IMR-90 (cell line): ENCODE measurements at regions not wholly inside any gene's neighbourhood (a gene's known extent, or its start where the extent isn't known, plus 50 kb on each side); places are given as distances from the start of the nearest gene placed in this dataset.

Source experiments
- ATAC-seq: fragments of 200-7000 bp; cut with Tn5 transposase; 2 replicates; pipeline ENCODE4 v1.9.1; 2020; ENCODE audit warnings: low read depth, mild to moderate bottlenecking, moderate library complexity
- BruUV-seq: library from RNA; stranded (reverse); fragments of 400-500 nt; replicated peaks from 2 replicates; lab custom pipeline; 2021; lab: Mats Ljungman, UMichigan
- CTCF ChIA-PET: fragments of 300-600 bp; formaldehyde crosslinking; extraction: SDS; loops from one replicate; lab custom pipeline; 2021; ENCODE audit warnings: antibody characterized with exemption; lab: Yijun Ruan, JAX
- POLR2A ChIA-PET: fragments of 300-600 bp; sonication (Branson Sonifier 250); formaldehyde crosslinking; loops from one replicate; lab custom pipeline; 2022; ENCODE audit warnings: antibody characterized with exemption; ENCODE audit not compliant: unreplicated experiment; lab: Charles Lee
- DNase-seq: peaks from one replicate; pipeline ENCODE4 v3.0.0; 2013
- H2AFZ ChIP-seq: replicated peaks from 2 replicates; pipeline ENCODE3; 2013; ENCODE audit warnings: low read length, mild to moderate bottlenecking; ENCODE audit not compliant: poor library complexity
- H2AK5ac ChIP-seq: 2 replicates; pipeline ENCODE4 v1.6.1; 2013; ENCODE audit warnings: low read depth, low read length, inconsistent platforms
- H2AK9ac ChIP-seq: replicated peaks from 2 replicates; pipeline ENCODE3; 2013; ENCODE audit warnings: mild to moderate bottlenecking, low read depth, low read length, moderate library complexity; ENCODE audit not compliant: poor library complexity
- H2BK120ac ChIP-seq: 2 replicates; pipeline ENCODE4 v1.6.1; 2013; ENCODE audit warnings: low read depth, low read length, inconsistent platforms
- H2BK15ac ChIP-seq: 3 replicates; pipeline ENCODE4 v1.6.1; 2013; ENCODE audit warnings: low read depth, low read length, inconsistent platforms
- H2BK20ac ChIP-seq: 2 replicates; pipeline ENCODE4 v1.6.1; 2013; ENCODE audit warnings: low read depth, mild to moderate bottlenecking, inconsistent platforms, low read length, moderate library complexity
- H2BK5ac ChIP-seq: 2 replicates; pipeline ENCODE4 v1.6.1; 2013; ENCODE audit warnings: mild to moderate bottlenecking, low read depth, low read length, inconsistent platforms; ENCODE audit not compliant: poor library complexity, severe bottlenecking
- H3K14ac ChIP-seq: replicated peaks from 2 replicates; pipeline ENCODE4 v1.6.1; 2013; ENCODE audit warnings: low read depth, low read length, inconsistent platforms
- H3K18ac ChIP-seq: 2 replicates; pipeline ENCODE4 v1.6.1; 2013; ENCODE audit warnings: low read depth, low read length, control low read depth
- H3K23ac ChIP-seq: 2 replicates; pipeline ENCODE4 v1.6.1; 2013; ENCODE audit warnings: low read depth, low read length, inconsistent platforms
- H3K27ac ChIP-seq: 2 replicates; pipeline ENCODE4 v1.5.1; 2013; ENCODE audit warnings: mild to moderate bottlenecking, control low read depth, low read length; ENCODE audit not compliant: insufficient read depth
- H3K27me3 ChIP-seq: 2 replicates; pipeline ENCODE4 v1.6.1; 2013; ENCODE audit warnings: low read length; ENCODE audit not compliant: control insufficient read depth, insufficient read depth
- H3K36me3 ChIP-seq: 2 replicates; pipeline ENCODE4 v1.6.1; 2013; ENCODE audit warnings: low read length, mixed read lengths; ENCODE audit not compliant: control insufficient read depth, insufficient read depth
- H3K4ac ChIP-seq: 2 replicates; pipeline ENCODE4 v1.6.1; 2013; ENCODE audit warnings: low read depth, low read length, inconsistent platforms
- H3K4me1 ChIP-seq: 2 replicates; pipeline ENCODE4 v1.6.1; 2013; ENCODE audit warnings: low read length, mixed read lengths; ENCODE audit not compliant: control insufficient read depth, insufficient read depth
- H3K4me2 ChIP-seq: 2 replicates; pipeline ENCODE4 v1.6.1; 2013; ENCODE audit warnings: low read depth, mild to moderate bottlenecking, control low read depth, low read length, moderate library complexity
- H3K4me3 ChIP-seq: 2 replicates; pipeline ENCODE4 v1.5.1; 2013; ENCODE audit warnings: low read depth, mild to moderate bottlenecking, control low read depth, low read length, moderate library complexity; ENCODE audit not compliant: insufficient read depth
- H3K56ac ChIP-seq: 2 replicates; pipeline ENCODE4 v1.6.1; 2013; ENCODE audit warnings: low read length, inconsistent platforms; ENCODE audit not compliant: insufficient read depth; ENCODE audit errors: extremely low read depth
- H3K79me1 ChIP-seq, 2 experiments: 2 replicates each; pipeline ENCODE4 v1.6.1; 2013; ENCODE audit warnings: low read length in 2 of 2, inconsistent platforms in 1 of 2, low read depth in 1 of 2
- H3K9ac ChIP-seq: 2 replicates; pipeline ENCODE4 v1.6.1; 2013; ENCODE audit warnings: low read depth, low read length, control low read depth
- H3K9me1 ChIP-seq: 2 replicates; pipeline ENCODE4 v1.6.1; 2013; ENCODE audit warnings: low read length, inconsistent platforms; ENCODE audit not compliant: insufficient read depth
- H3K9me3 ChIP-seq: 2 replicates; pipeline ENCODE4 v1.6.1; 2013; ENCODE audit warnings: low read length; ENCODE audit not compliant: control insufficient read depth, insufficient read depth
- H4K20me1 ChIP-seq: 2 replicates; pipeline ENCODE4 v1.6.1; 2013; ENCODE audit warnings: low read length, inconsistent platforms; ENCODE audit not compliant: insufficient read depth
- H4K5ac ChIP-seq: 2 replicates; pipeline ENCODE4 v1.6.1; 2013; ENCODE audit warnings: mild to moderate bottlenecking, low read depth, low read length, control low read depth
- H4K8ac ChIP-seq, 2 experiments: 2 replicates each; pipeline ENCODE4 v1.6.1; 2013; ENCODE audit warnings: low read depth in 2 of 2, low read length in 2 of 2, control low read depth in 1 of 2, inconsistent platforms in 1 of 2
- H4K91ac ChIP-seq: 2 replicates; pipeline ENCODE4 v1.6.1; 2013; ENCODE audit warnings: low read depth, low read length, inconsistent platforms; ENCODE audit not compliant: insufficient read depth
- CEBPB ChIP-seq: IDR thresholded peaks from 2 replicates; pipeline ENCODE4 v1.6.1; 2012; ENCODE audit warnings: low read depth, low read length, improper control_type of control experiment
- CHD1 ChIP-seq: IDR thresholded peaks from 2 replicates; pipeline ENCODE4 v1.6.1; 2012; ENCODE audit warnings: low read depth, low read length, improper control_type of control experiment
- MAZ ChIP-seq: IDR thresholded peaks from 2 replicates; pipeline ENCODE4 v1.6.1; 2012; ENCODE audit warnings: low read depth, mild to moderate bottlenecking, low read length, improper control_type of control experiment, moderate library complexity, borderline replicate concordance
- MXI1 ChIP-seq: IDR thresholded peaks from 2 replicates; pipeline ENCODE4 v1.6.1; 2012; ENCODE audit warnings: low read depth, mild to moderate bottlenecking, low read length, moderate library complexity, borderline replicate concordance
- NFE2L2 ChIP-seq: fragments of 150-350 bp; IDR thresholded peaks from 2 replicates; pipeline ENCODE4 v1.6.1; 2016; ENCODE audit warnings: low read depth, mild to moderate bottlenecking, low read length
- POLR2A ChIP-seq: IDR thresholded peaks from 2 replicates; pipeline ENCODE4 v1.6.1; 2012; ENCODE audit warnings: mild to moderate bottlenecking, low read depth, low read length
- RCOR1 ChIP-seq: IDR thresholded peaks from 2 replicates; pipeline ENCODE4 v1.6.1; 2012; ENCODE audit warnings: mild to moderate bottlenecking, low read length, improper control_type of control experiment; ENCODE audit not compliant: insufficient replicate concordance
- SMC3 ChIP-seq: fragments of 150-350 bp; IDR thresholded peaks from 2 replicates; pipeline ENCODE4 v1.6.1; 2016; ENCODE audit warnings: low read depth, mild to moderate bottlenecking, antibody characterized with exemption, low read length, moderate library complexity
- WGBS, 2 experiments: methylation state at CpG; one replicate each; pipeline versions ENCODE4 v1.1.5 to v1.1.7; 2013; ENCODE audit warnings: missing lambda C conversion rate in 2 of 2; ENCODE audit not compliant: insufficient read length in 1 of 2; ENCODE audit errors: extremely low coverage in 2 of 2; 5-methylcytosine and 5-hydroxymethylcytosine counted together
- dilution Hi-C: fragments of 300-500 bp; cut with HindIII; formaldehyde crosslinking; loops from one replicate; pipeline ENCODE4 v1.14.3; 2018; ENCODE audit warnings: low sequenced_read_pairs; ENCODE audit not compliant: unreplicated experiment
- in situ Hi-C: fragments of 300-500 bp; cut with MboI; formaldehyde crosslinking; loops from 3 replicates; pipeline ENCODE4 v1.14.3; 2019; ENCODE audit warnings: low sequenced_read_pairs, inconsistent platforms, mixed read lengths
- intact Hi-C: fragments of 100-400 bp; cut with micrococcal nuclease; formaldehyde crosslinking; loops from 2 replicates; pipeline ENCODE4 v1.10.0; 2022
- TF ChIP-seq, protein P1 (sequence below): fragments of 150-350 bp; IDR thresholded peaks from 2 replicates; pipeline ENCODE4 v1.6.1; 2016; ENCODE audit warnings: low read depth, mild to moderate bottlenecking, low read length, moderate library complexity, borderline replicate concordance

- Histone ChIP-seq H4K20me1 (no peaks in the 10 kb centered on the region), H3K56ac (no peak overlapping the region), H3K4ac (no peak overlapping the region), H3K9ac (no peak overlapping the region), H3K27ac (no peak overlapping the region), H2AFZ (no peak overlapping the region), H3K9me3 (peaks cover 21% of the 10 kb centered on the region), H2AK9ac (no peak overlapping the region), H3K14ac (no peak overlapping the region), H2BK20ac (no peak overlapping the region), H3K27me3 (no peaks in the 10 kb centered on the region), H3K18ac (no peak overlapping the region), H2AK5ac (no peak overlapping the region), H3K4me3 (no peak overlapping the region), H3K4me2 (no peak overlapping the region), H3K4me1 (no peaks in the 10 kb centered on the region), H4K5ac (no peak overlapping the region), H2BK120ac (no peak overlapping the region), H4K8ac (no peak overlapping the region), H3K79me1 (no peaks in the 10 kb centered on the region), H3K9me1 (no peaks in the 10 kb centered on the region), H4K91ac (no peak overlapping the region), H3K36me3 (no peaks in the 10 kb centered on the region), H2BK5ac (no peak overlapping the region), H3K23ac (no peak overlapping the region), H2BK15ac (no peak overlapping the region)
- no peak for ATAC-seq
- in situ Hi-C loops (no loop called here), intact Hi-C loops (no loop called here), dilution Hi-C loops (no loop called here)
- ChIA-PET POLR2A (no interaction called here), CTCF (no interaction called here)
- no TSS peak for BruUV-seq
- no CpG with 5 or more reads among the region's 2 CpGs for WGBS, 2 experiments
- DNase-seq, result no peak
- TF ChIP-seq NFE2L2, result no peak
- TF ChIP-seq, protein P1, sequence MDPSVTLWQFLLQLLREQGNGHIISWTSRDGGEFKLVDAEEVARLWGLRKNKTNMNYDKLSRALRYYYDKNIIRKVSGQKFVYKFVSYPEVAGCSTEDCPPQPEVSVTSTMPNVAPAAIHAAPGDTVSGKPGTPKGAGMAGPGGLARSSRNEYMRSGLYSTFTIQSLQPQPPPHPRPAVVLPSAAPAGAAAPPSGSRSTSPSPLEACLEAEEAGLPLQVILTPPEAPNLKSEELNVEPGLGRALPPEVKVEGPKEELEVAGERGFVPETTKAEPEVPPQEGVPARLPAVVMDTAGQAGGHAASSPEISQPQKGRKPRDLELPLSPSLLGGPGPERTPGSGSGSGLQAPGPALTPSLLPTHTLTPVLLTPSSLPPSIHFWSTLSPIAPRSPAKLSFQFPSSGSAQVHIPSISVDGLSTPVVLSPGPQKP, result no peak
- TF ChIP-seq SMC3, result no peak
- no peak for TF ChIP-seq MXI1
- TF ChIP-seq CHD1, result no peak
- no peak for TF ChIP-seq RCOR1
- TF ChIP-seq CEBPB, result no peak
- no peak for TF ChIP-seq POLR2A
- TF ChIP-seq MAZ, result no peak
Measured at GRCh38 chr19:23461120-23461519, 65.8 kb upstream of the ZNF91 start.
